ENCODE measurements at regions not wholly inside any gene's neighbourhood (a gene's known extent, or its start where the extent isn't known, plus 50 kb on each side); places are given as distances from the start of the nearest gene placed in this dataset.

- no peak for TF ChIP-seq POLR2AphosphoS5 (IDR thresholded peaks at IDR 0.05)
- no peak for TF ChIP-seq CTCF (IDR thresholded peaks at IDR 0.05)
- no peak for TF ChIP-seq POLR2A (IDR thresholded peaks at IDR 0.05)
These were observed 143.4 kb downstream of the PALM2AKAP2 start for GRCh38 chr9:109923471-109923760.
